Cardiac fibroblast (primary cell): ENCODE measurements at regions not wholly inside any gene's neighbourhood (a gene's known extent, or its start where the extent isn't known, plus 50 kb on each side); places are given as distances from the start of the nearest gene placed in this dataset.
A peak's percentile ranks its signal among the peaks of the same experiment; 100 is the strongest.

Experiments
- DNase-seq, 2 donors: peaks; one replicate each; pipeline versions ENCODE4 v3.0.0 to v3.0.0-alpha.2; 2010; ENCODE audit warnings: low read depth in 2 of 2
- H3K4me3 ChIP-seq, 2 donors: replicated peaks in 1 of 2; 1 replicate in 1 of 2; 2 replicates in 1 of 2; pipeline ENCODE4 v1.5.1; 2011; ENCODE audit warnings: low read depth in 2 of 2, low read length in 2 of 2, mild to moderate bottlenecking in 2 of 2, moderate library complexity in 1 of 2
- CTCF ChIP-seq: IDR thresholded peaks from one replicate; pipeline ENCODE4 v1.5.1; 2011; ENCODE audit warnings: low read depth, mild to moderate bottlenecking, low read length, inconsistent platforms

- TF ChIP-seq CTCF = no peak
- H3K4me3 ChIP-seq = no peak overlapping the region
- no peak for DNase-seq
Observed at GRCh38 chr1:189646066-189646465, 831.6 kb downstream of the BRINP3 start.

DNA sequence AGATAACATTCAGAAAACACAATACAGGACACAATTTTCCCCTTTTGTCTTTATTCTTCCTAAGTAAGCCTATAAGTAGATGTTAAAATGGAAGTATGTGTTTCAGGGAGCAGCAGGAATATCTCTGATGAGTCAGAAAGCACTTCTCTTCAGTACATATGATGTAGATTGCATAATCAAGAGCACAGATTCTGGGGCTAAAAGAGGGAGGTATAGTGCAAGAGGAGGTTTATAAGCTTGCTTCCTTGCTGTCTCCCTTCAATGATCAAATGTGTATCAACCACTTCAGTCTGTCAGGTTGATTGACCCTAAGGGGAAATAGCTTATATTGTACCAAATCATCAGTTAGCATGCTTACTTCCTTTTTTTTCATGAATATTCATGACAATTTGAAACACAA, 822.8 kb downstream of the BRINP3 start:
- no peak overlapping the region for H3K4me3 ChIP-seq
- peak in 1 of 2 donors; percentile 48 for DNase-seq
- no peak for TF ChIP-seq CTCF

DNA sequence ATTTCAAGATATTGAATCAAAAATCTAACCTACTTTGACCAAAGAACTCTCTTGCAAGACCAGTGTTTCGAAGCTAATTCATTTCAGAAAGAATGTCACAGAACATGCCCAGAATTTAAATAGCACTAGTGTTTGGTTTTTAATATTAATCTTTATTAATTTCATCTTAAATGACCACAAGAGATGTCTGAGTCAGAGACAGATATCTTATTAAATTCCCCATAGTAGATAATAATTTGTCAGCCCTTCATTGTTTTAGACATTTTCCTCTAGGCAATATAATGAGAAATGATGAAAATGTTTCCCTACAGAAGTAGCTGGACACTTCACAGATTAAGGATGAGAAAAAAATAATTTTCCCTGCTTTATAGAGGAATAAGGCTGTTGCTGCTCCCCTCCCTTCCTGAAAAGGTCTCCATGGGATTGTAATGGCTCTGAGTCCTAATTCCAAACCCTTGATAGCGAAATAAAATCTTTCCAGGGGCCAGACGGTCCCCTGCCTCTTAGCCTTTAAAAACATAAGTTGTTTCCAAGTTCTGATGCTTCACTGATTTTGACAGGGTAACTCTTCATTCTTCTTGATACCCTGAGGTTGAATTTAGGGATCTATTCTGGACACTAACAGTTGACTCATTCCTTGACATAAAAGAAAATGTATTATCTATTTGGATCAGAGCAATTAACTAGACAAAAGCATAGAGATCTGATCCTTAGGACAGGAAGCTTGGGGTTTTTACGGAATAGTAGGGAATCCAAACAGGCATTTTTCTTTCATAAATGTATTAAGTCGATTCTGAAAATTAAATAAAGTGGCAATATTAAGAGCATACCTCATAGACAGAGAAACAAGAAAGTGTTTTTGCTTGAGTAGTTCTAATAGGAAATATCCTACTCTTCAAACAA, 820.8 kb downstream of the BRINP3 start:
- no peak for DNase-seq
- H3K4me3 ChIP-seq = no peak overlapping the region
- TF ChIP-seq CTCF = no peak

- DNase-seq = no peak
- TF ChIP-seq CTCF = no peak
- H3K4me3 ChIP-seq = no peak overlapping the region
Observed at GRCh38 chr1:189657715-189658114, 819.9 kb downstream of the BRINP3 start.

GRCh38 chr1:189658381-189658780, 819.3 kb downstream of the BRINP3 start:
- no peak for DNase-seq
- no peak overlapping the region for H3K4me3 ChIP-seq
- no peak for TF ChIP-seq CTCF

GRCh38 chr1:189659731-189660130, 817.9 kb downstream of the BRINP3 start:
- no peak for TF ChIP-seq CTCF
- H3K4me3 ChIP-seq = no peak overlapping the region
- DNase-seq = no peak
